ENCODE measurements at regions not wholly inside any gene's neighbourhood (a gene's known extent, or its start where the extent isn't known, plus 50 kb on each side); places are given as distances from the start of the nearest gene placed in this dataset.

GRCh38 chr5:167168971-167169370, 1122.5 kb upstream of the WWC1 start:
- DNase-seq (ENCODE audit: low spot score in 2 of 2), result no peak
- no peak for FAIRE-seq

- FAIRE-seq, result no peak
These were observed 1120.4 kb upstream of the WWC1 start for GRCh38 chr5:167171056-167171455.

GRCh38 chr5:167177736-167178135, 1113.7 kb upstream of the WWC1 start:
- DNase-seq (ENCODE audit: low spot score in 2 of 2) (no peak), FAIRE-seq (no peak)

More at GRCh38 chr5:167171056-167171455, 1120.4 kb upstream of the WWC1 start:
- no peak for DNase-seq (ENCODE audit: low spot score in 2 of 2)

DNA sequence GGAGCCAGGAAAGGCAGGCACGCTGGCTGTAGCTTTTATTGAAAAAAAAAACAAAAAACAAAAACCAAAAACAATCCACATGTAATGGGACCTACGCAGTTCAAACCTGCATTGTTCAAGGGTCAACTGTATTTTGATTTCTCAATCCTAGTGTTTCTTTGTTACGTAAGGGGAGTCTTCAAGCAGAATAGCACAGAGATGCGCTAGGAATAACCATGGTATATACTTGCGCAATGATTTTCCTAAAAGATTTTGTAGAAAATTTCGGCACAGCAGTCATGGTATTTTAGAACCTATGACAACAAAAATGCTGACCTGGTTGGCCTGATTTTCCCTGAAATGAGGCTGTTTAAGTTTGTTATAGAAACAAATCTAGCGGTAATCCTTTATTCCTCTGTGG, 1110.5 kb upstream of the WWC1 start:
- no peak for FAIRE-seq
- no peak for DNase-seq (ENCODE audit: low spot score in 2 of 2)

DNA sequence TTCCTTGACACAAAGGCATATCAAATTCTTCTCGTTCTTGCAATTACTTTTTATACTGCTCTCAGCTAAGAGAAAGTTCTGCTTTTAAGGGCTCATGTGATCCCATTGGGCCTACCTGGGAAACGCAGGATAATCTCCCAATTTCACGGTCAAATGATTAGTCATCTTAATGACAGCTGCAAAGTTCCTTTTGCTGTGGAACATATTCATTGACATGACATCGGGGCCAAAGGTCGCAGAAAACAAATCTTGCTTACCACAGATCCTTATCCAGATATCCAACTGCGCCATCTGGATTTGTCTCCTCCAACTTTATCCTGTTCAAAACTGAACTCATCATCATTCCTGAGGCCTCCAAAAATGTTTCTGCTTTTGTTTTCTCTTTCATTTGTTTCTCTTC, 1085.6 kb upstream of the WWC1 start:
- DNase-seq (ENCODE audit: low spot score in 2 of 2) (no peak), FAIRE-seq (no peak)

DNA sequence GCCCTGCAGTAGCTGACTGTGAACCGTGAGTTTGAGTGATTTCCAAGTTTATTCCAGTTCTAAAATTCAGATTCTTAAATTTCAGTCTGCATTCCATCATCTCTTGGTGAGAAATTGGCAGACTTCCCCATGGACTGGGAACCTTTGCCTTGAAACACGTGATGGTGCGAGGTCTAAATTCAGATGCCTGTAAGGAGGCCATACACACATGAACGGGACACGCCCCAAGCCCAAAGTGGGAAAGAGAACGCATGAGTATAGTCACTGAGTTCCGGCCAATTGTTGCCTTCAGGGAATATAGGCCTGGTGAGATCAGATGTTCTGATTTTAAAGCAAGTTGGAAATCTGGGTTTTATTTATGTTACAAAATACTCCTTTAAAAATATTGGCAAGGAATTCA, 1084.4 kb upstream of the WWC1 start:
- FAIRE-seq, result no peak
- no peak for DNase-seq (ENCODE audit: low spot score in 2 of 2)

GRCh38 chr5:167208911-167209310, 1082.5 kb upstream of the WWC1 start:
- FAIRE-seq (no peak), DNase-seq (ENCODE audit: low spot score in 2 of 2) (no peak)

GRCh38 chr5:167217097-167217743, 1074.2 kb upstream of the WWC1 start:
- no peak for FAIRE-seq
- no peak for DNase-seq (ENCODE audit: low spot score in 2 of 2)

DNA sequence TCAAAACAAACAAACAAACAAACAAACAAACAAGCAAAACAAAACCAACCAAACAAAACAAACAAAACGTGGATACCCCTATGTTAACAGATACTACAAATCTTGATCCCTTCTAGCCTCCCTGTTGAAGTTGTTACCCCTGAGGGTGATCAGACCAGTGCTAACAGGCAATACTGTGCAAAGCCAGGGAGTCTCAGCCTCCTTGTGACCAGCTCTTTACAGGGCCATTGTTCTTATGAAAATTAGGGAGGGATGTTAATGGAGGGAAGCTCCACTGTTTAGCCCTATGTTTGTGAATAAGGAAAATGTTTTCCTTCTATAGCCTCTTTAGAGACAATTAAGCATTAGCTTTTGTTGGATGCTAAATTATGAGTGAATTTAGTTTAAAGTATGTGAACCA, 1072.1 kb upstream of the WWC1 start:
- FAIRE-seq, result no peak
- DNase-seq (ENCODE audit: low spot score in 2 of 2), result no peak

GRCh38 chr5:167226386-167226785, 1065.1 kb upstream of the WWC1 start:
- DNase-seq (ENCODE audit: low spot score in 2 of 2), result no peak
- FAIRE-seq, result no peak

DNA sequence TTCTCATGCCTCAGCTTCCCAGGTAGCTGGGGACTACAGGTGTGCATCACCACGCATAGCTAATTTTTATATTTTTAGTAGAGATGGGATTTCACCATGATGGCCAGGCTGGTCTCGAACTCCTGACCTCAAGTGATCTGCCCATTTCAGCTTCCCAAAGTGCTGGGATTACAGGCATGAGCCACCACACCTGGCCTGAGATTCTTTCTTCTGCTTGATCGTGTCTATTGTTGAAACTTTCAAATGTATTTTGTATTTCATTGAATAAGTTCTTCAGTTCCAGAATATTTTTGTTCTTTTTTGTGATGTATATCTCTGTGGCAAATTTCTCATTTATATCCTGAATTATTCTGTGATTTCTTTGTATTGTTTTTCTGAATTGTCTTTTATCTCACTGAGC, 1063.3 kb upstream of the WWC1 start:
- FAIRE-seq (no peak), DNase-seq (ENCODE audit: low spot score in 2 of 2) (no peak)

- FAIRE-seq (no peak), DNase-seq (ENCODE audit: low spot score in 2 of 2) (no peak)
These were observed 1061.7 kb upstream of the WWC1 start for GRCh38 chr5:167229751-167230150.

DNA sequence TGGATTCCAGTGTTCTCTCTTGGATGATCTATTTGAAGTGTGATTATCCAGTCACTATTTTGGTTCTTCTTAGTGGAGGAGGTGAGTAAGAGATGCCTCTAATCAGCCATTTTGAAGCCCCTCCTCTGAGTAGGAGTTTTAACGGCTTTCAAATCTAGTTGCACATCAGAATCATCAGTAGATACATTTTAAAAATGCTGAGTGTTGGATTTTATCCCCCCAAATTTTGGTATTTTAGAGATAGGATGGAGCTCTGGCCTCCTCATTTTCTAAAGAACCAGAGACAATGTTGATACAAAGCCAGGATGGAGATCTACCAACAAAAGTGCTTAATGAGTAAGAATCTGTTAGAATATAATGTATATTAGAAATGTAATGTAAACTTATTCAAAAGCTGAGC, 1061.0 kb upstream of the WWC1 start:
- FAIRE-seq (no peak), DNase-seq (ENCODE audit: low spot score in 2 of 2) (no peak)

DNA sequence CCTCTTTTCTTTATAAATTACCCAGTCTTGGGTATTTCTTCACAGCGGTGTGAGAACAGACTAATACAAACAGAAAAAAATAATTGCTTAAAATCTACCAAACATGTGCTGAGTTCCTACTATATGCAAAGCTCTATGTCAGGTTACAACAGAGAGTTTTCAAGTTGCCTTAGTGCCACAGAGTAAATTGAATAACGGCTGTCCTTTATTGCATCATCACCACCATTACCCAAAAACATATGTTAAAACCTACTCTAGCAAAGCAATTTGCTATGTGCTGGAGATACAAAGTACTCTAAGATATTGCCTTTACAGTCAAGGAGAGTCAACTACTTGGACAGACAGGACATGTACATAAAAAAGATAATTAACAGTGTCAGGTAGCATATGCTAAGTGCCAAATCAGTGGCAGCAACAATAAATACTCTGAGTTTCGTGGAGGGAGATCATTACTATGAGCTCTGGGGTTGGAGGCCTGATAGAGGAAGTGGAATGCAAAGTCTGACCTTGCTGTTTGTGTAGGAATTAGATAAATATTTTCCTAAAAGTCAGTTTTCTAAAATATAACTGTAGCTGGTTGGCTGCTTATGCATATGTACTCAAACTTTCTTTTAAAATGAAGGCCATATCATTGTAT, 1058.7 kb upstream of the WWC1 start:
- DNase-seq (ENCODE audit: low spot score in 2 of 2) (no peak), FAIRE-seq (no peak)

DNA sequence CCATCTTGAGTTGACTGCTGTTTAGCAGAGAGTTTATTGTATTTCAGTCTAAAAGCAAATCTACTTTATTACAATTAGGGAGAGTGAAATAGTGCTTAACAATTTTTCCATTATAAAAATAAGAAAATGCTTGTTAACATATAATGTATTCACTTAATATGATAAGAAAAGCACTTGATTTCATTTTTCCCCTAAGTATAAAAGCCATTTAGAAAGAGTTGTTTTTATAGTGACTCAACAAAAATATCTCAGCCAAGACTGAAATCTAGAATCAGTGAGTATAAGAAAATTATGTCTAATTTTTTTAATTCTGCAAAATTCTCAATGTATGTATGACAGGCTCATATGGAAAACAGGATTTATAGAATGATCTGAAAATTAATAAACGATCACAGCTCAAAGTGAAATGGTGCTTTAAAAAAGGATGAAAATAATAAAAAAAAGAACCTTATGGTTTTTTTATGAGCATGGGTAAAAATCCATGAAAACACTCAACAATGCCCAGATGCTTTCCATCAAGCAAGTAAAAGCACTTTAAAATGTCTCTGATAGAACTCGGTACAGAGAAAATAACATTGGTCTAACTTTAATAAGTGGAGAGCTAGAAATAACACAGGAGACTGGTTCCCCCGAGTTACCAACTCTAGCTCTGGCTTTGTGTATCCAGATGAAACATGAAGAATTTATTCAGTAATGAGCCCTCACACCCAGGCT, 1057.8 kb upstream of the WWC1 start:
- DNase-seq (ENCODE audit: low spot score in 2 of 2) (no peak), FAIRE-seq (no peak)

DNA sequence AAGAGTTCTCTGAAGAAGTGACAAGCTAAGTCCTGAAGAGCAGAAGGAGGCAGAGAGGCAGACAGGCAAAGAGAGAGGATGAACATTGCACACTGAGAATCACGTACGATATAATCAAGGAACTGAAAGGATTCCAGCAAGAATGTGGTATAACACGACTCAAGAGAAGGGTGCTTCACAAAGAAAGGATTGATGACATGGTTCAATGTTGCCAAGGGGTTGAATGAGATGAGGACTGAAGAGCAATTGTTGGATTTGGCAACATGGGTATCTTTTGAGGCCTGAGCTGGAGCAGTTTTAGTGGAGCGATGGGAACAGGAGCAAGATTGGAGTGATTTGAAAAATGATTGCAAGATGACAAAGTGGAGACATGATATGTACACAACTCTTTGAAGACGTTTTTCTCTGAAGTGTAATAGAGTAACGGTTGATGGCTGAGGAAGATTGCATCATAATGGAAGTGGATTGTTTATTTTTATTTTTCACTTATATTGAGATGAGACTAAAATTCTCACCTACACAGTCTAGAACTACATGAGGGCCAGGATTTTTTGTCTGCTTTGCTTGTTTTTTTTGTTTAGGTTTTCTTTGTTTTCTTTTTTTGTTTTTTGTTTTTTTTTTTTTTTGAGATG, 1049.9 kb upstream of the WWC1 start:
- FAIRE-seq (no peak), DNase-seq (ENCODE audit: low spot score in 2 of 2) (no peak)

DNA sequence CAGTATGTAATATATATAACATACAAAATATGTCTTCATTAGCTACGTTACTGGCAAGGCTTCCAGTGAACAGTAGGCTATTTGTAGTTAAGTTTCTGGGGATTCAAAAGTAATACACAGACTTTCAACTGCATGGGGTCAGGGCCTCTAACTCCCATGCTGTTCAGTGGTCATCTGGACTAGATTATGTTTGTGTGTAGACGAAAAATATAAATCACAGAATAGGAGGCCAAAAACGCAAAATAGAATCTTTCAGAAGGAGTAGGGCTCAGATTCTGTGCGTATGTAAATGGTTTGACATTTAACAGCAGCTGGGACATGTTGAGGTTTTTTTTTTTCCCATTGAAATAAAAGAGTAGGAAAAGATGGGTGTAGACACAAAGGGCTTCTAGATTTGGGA, 1048.7 kb upstream of the WWC1 start:
- no peak for FAIRE-seq
- no peak for DNase-seq (ENCODE audit: low spot score in 2 of 2)

- FAIRE-seq (no peak), DNase-seq (ENCODE audit: low spot score in 2 of 2) (no peak)
These were observed 1048.0 kb upstream of the WWC1 start for GRCh38 chr5:167243463-167243862.

DNA sequence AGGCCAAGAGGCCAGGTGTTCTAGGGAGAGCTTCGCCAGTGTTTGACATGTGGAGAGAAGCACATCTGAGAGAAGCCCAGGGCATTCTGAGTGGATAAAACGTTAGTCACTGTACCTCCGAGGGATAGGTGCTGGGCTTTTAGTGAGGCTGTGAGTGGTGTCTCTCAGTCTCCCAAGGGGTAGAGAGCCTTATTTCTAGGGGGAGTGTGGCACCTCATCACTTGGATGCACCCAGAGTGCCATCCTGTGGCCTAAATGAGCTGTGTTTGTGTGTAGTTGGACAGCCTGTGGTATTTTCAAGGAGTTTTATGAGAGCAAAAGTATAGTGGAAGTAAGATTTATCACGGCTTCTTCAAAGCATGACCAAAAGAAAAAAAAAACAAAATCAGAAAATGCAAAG, 1046.9 kb upstream of the WWC1 start:
- no peak for FAIRE-seq
- no peak for DNase-seq (ENCODE audit: low spot score in 2 of 2)

DNA sequence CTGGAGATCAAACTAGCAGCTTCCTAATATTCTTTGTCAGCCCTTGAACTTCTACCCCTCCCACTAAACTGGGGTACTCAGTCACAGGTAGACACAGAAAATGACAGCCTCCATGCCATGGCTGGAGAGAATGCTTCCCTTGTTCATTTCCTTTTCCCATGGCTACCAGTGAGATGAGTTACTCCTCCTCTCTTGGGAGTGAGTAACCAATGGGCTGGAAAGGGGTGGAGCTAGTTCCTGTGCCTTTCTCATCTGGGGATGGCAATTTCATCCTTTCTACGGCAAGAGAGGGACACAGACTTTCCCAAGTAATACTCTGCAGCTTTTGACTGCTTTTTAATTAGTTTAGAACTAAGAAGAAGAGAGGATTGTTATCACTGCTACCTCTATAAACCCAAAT, 1045.6 kb upstream of the WWC1 start:
- FAIRE-seq, result no peak
- DNase-seq (ENCODE audit: low spot score in 2 of 2), result no peak

GRCh38 chr5:167247816-167248215, 1043.6 kb upstream of the WWC1 start:
- DNase-seq (ENCODE audit: low spot score in 2 of 2) (no peak), FAIRE-seq (no peak)

DNA sequence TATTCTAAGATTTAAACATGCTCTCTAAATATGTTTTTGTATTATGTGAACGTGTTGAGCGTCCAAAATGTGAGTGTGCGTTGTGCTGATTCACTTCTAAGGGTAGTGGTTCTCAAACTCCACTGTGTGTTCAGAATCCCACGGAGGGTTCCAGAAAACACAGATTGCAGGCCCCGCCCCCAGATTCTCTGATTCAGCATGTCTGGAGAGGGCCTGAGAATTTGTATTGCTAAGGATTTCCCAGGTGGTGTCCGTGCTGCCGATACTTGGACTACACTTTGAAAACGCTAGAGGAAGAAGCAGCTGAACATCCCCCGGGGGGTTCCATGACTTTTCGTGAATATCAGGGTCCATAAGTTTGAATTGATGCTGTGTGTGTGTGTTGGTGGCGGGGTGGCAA, 1043.2 kb upstream of the WWC1 start:
- no peak for FAIRE-seq

More for the DNA sequence above, 1043.2 kb upstream of the WWC1 start:
- DNase-seq (ENCODE audit: low spot score in 2 of 2), result no peak

All from frontal cortex (tissue), 3 donors.